SKM-1 treated with dmso at 0.1 percent for 144 hours (cell line): ENCODE measurements at regions not wholly inside any gene's neighbourhood (a gene's known extent, or its start where the extent isn't known, plus 50 kb on each side); places are given as distances from the start of the nearest gene placed in this dataset.
"Not testable (repeated sequence)": the region's sequence is repeated elsewhere in the genome, so short reads cannot be mapped to it uniquely, and the experiment has no call there.

ENCODE experiments used
- DNase-seq: peaks from one replicate; lab custom pipeline; 2025; ENCODE audit not compliant: unreplicated experiment; lab: John Stamatoyannopoulos, UW

DNA sequence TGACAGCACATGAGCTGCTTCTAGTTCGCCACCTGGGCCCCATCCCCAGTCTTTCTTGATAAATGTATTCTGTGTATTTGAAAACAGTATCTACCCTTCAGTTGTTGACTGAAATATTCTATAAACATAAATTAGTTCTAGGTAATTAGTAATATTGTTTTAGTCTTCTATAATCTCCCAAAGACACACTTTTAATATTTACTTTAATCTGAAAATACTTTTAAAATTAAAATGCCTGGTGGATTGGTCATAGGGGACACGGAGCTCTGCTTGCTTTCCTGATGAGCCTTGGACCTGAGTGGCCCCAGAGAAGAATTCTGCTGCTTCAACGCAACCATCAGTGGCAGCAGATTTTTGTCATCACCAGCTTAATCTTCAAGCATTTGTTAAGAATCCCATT, 234.5 kb downstream of the THBS2 start:
- no peak for DNase-seq

DNA sequence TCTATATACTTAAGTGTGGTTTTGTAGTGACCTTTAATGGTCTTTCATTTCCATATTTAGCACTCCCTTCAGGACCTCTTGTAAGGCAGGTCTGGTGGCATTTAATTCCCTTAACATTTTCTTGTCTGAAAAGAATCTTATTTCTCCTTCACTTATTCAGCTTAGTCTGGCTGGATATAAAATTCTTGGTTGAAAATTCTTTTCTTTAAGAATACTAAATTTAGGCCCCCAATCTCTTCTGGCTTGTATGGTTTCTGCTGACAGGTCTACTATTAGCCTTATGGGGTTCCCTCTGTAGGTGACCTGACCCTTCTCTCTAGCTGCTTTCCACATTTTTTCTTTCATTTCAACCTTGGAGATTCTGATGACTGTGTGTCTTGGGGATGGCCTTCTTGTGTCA, 236.9 kb downstream of the THBS2 start:
- no peak for DNase-seq

DNA sequence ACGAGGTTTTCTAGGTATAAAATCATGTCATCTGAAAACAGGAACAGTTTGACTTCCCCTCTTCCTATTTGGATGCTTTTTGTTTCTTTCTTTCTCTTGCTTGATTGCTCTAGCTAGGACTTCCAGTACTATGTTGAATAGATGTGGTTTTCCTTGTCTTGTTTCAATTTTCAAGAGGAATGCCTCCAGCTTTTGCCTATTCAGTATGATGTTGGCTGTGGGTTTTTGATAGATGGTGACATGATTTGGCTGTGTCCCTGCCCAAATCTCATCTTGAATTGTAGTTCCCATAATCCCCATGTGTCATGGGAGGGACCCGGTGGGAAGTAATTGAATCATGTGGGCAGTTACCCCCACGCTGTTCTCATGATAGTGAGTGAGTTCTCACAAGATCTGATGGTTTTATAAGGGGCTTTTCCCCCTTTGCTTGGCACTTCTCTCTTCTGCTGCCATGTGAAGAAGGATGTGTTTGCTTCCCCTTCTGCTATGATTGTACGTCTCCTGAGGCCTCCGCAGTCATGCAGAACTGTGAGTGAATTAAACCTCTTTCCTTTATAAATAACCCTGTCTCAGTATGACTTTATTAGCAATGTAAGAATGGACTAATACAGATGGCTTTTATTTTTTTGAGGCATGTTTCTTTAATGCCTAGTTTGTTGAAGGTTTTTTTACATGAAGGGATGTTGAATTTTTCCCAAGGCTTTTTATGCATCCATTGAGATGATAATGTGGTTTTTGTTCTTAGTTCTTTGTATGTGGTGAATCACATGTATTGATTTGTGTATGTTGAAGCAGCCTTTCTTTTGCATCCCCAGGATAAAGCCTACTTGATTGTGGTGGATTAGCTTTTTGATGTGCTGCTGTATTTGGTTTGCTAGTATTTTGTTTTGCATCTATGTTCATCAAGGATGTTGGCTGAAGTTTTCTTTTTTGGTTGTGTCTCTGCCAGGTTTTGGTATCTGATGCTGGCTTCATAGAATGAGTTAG, 239.1 kb downstream of the THBS2 start:
- DNase-seq = no peak

DNA sequence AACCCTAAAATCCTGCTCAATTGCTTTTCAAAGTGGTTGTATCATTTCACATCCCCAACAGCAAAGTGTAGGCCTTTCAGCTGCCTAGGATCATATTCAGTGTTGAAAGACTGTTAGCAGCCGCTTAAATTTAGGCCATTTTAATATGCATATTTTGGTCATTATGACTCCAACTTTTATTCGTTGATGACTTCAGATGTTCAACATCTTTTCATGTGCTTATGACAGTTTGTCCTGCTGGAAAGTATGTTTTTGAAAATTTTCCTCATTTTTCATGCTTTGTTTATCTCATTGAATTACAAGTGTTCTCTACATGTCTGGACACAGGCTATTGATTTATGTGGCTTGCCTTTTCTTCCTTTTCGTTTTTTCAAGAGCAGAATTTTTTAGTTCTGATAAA, 244.0 kb downstream of the THBS2 start:
- no peak for DNase-seq

DNA sequence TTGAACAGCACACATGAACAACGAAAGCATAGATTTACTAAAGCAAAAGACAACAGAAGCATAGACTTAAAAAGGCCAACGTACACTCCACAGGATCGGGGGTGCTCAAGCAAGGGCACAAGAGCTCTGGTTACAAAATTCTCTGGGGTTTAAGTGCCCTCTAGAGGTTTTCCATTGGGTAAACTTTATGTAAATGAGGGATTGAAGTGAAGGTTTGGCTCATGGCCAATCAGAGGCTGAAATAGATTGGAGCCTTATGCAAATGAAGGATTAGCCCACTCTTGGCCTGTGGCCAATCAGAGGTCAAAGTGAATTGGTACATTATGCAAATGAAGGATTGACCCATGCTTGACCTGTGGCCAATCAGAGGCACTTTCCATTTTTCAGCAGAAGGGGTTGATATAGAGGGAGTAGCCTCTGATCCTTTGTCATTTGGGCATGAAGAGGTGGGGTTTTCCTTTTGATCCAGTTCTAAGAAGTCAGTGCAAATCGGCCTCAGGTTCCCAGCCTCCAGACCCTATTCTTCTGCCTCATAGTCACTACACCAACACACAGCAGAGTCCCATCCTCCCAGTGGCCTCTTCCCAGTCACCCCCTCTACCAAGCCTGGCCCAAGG, 244.9 kb downstream of the THBS2 start:
- DNase-seq = no peak

DNA sequence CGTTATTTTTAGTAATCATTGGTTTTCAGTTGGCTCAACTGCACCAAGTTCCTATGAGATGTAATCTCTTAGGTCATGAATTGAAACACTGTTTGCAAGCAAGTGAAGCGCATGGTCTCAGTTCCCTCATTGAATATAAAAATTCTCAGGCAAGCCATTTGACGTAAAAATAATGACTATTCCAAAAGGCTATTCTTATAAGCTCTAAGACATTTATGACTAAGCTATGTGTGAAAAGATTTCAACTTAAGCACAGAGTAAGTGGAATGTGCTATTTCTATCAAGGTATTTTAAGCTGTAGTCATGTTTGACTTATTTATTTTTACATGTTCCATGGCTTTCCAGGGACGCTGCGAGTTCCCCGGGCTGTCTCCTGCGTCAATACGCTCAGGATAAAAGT, 248.5 kb downstream of the THBS2 start:
- no peak for DNase-seq

DNA sequence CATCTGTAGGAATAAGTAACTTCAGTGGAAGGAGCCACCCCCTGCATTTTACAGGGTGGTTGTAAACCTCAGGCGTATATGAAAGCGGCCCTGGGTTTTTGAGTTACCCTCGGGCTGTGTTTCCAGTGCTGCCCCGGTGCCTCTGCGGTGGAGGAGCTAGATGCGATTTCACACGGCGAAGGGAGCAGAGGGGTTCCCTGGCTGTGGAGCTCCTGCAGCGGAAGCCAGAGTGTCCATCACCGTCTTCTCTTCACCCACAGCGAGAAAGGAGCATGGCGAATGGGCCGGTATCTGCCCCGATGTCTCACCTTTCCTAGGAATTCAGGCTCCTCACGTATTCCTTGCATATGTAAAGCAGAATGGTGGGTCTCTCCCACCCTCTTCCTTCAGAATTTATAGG, 253.6 kb downstream of the THBS2 start:
- no peak for DNase-seq

DNA sequence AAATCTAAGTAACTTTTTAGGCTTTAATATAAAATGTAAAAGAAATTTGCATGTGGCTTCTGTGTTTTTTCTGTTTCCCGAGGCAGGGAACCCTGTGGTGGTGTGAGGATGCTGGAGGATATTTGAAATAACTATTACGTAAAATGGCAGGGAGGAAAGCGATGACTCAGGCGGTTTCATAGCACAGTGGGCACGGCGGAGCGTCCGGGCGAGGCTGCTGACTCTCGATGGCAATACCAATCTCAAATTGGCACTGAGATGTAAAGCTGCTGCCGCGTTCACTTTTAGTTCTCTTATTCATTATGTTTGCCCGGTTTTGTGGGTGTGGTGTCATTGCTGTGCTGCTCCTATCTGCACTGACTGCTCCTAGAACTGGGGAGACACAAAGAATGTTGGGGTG, 254.3 kb downstream of the THBS2 start:
- DNase-seq = no peak

DNA sequence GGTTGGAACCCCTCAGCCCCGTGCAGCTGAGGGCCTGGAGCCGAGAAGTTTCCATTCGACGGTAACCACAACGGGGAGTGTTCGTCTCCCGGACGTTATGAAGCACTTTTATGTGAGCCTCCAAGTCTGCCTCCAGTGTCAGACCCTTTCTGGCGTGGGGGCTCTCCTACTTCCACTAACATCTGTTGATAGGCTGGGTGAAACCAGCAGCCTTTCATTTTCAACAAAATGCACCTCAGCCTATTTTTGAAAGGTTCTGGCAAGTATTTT, 257.4 kb downstream of the THBS2 start:
- no peak for DNase-seq

DNA sequence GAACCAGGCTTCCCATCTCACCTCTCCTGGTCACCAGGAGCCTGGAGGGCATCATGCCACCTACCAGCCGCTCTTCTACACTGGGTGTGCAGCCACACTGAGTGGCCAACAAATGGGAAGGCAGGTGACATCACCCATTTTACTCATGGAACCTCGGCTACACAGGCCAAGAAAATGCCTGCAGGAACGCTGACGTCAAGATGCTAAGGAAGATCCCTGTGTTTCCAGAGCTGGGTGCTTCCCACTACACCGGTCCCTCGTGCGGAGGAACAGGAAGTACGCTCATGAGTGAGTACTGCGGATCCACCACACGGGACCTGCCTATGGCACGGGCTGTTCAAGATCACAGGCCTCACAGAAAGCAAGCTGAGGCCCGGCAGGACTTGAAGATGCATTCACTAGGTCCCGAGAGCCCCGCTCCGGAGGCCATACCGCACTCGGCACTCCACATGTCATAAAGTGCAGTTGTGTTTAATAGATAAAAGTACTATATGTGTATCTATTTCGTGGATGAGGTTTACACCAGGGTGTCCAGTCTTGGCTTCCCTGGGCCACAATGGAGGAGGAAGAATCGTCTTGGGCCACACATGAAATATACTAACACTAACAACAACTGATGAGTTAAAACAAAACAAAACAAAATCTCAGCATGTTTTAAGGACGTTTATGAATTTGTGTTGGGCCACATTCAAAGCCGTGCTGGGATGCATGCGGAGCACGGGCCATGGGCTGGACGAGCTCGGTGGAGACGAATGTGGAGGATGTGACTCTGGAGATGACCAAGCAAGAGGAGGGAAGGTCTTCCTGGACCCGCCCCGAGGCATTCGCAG, 257.9 kb downstream of the THBS2 start:
- DNase-seq = no peak

DNA sequence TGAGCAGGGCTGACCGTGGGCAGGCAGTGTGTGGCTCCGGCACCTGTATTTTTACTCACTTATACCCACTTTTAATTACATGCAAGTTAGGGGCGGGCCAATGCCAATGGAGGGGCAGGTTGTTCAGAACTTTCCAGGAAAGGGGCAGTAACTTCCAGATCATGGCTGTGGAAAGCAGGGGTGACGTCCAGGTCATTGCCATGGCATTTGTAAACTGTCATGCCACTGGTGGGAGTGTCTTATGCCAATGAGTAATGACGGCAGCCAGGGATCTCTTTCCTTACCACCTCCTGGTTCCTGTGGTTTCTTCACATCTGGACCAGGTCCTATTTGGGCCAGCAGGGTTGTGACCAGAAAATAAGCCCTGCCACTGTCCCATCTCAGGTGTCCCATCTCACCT, 258.7 kb downstream of the THBS2 start:
- DNase-seq = no peak

DNA sequence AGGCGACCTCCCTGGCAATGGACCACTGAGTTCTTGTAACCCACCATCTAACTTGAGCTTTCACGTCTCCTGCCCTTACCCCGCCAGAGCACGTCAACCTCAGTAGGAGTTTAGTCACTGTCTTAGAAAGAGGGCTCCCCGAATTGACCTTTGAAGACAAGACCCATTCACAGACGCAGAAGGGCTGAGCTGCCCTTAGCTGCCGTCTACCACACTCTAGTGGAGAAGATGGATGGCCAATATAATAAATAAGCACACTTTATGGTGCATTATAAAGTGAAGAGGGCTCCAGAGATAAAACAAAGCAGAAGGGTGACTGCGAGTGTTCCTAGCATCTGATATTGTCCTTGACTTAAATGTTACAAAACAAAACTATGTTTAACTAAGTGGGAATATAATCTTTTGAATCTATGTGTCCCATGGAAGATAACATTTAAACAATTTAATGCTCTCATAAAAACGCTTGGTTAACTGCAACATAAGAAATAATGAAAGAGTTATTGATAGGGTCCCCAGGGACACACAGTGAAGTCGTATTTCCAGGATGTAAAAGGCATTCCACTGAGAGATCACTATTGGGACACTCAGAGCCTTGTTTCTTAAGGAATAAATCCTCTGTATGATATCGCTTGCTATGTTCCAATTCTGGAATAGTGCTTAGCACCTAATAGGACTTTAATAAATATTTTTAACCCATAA, 261.1 kb downstream of the THBS2 start:
- no peak for DNase-seq

DNA sequence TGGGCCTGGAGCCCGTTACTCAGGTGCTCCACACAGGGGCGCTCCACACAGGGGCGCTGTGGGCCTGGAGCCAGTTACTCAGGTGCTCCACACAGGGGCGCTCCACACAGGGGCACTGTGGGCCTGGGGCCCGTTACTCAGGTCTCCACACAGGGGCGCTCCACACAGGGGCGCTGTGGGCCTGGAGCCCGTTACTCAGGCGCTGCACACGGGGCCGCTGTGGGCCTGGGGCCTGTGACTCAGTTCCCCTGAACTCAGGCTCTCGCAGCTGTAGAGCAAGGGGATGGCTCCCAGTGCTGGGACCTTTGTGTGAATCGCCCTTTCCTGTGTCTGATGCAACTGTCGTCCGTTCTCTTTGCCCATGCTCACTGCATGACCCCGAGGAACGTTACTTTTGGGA, 262.0 kb downstream of the THBS2 start:
- DNase-seq = not testable (repeated sequence)

DNA sequence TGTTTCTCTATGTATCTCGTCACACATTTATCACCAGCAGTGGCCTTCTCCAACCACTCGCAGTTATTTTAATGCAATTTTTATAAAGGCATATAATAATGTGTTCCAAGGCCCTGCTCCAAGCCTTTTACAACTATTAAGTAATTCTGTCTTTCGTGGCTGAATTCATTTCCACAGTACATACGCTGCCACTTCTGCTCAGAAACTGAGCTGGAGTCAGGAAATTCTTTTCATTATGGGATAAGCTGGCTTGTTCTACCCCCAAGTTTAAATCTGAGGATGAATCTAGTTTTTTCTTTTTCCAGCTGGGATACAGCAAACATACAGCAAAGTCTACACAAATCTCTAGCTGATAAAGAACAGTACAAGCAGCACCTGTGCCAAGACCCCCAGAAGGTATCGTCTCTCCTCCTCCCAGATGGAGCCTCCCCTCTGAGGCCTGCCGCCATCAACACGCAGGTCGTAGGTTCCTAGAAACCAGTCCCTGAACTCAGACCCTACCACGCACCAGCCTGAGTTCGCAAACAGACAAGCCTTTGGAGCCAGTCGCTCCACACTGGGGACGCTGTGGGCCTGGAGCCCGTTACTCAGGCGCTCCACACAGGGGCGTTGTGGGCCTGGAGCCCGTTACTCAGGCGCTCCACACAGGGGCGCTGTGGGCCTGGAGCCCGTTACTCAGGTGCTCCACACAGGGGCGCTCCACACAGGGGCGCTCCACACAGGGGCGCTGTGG, 263.5 kb downstream of the THBS2 start:
- DNase-seq = no peak

DNA sequence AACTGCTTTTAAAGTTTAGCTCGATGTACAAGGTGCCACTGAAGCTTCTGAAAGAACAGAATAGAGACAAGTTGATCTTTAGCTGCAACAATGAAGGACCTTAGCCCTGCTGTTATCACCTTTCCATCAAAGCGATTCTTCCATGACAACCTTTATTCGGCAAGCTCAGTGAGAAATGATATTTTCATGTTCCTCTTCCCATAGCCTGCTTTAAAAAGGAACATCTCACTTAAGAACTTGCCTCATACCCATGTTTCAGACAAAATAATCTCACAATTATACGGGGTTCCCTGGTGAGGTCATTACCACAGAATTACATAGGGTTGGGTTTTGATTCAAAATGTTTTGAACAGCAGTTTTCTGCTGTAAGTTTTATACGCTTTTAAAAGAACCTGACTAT, 264.2 kb downstream of the THBS2 start:
- DNase-seq = no peak

DNA sequence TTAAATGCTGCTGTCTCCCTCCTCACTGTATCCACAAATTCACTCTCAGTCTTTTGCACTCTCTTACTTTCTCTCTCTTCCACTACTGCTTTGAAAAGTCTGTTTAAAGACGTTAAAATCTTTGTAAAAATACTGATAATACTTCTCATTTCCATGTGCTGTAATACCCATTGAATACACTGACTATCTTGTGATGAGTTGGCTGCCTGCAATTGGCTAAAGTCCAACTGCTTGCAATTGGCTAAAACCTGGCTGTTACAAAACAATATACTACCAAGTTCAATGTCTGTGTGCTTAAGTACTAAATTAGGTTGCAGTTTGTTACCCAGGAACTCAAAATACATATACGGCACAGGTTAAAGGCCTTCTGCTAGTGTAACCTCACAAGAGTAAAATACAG, 264.8 kb downstream of the THBS2 start:
- DNase-seq = no peak

DNA sequence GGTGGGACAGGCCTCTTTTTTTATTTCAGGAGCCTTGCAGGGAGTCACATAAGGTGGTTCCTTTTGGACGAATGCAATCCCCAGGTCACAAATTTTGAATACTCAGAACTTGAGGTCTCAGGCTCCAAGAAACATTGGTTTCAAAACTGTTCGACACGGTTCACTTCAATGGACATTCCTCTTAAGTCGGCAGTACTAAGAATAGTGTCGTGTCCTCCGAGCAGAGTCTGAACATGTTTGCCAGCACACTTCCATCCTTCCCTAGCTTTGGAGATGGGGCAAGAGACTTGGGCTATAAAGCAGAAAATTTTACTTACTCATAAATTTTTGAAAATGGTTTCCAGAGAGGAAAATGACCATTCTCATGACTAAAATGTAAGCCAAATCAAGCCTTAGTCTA, 265.4 kb downstream of the THBS2 start:
- no peak for DNase-seq

DNA sequence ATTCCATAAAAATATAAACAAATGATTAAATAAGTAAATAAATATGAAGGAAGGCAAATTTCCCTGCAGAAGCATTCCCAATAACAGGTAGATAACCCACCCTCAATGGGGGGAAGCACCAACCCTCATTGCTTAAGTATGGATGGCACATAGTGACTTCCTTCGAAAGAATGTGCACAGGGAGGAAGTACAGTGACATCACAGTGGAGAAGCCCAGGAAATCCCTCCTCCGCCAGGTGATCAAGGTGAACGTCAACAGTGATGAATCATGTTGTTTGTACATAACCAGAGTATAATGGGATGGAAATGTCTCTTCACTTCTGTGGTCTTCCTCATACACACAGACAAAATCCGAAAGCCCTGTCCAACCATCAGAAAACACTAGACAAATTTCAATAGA, 267.9 kb downstream of the THBS2 start:
- no peak for DNase-seq

DNA sequence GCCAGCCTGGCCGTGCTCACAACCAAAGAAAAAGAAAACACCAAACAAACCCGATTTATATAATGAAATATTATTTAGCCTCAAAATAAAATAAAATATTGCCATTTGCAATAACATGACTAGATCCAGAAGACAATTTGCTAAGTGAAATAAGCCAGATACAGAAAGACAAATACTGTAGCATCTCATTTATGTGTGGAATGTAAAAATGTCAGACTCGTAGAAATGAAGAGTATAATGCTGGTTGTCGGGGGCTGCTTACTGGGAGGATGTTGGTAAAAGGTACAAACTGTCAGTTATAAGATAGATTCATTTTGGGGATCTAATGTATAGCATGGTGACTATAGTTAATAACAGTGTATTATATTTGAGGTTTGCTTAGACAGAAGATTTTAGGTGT, 269.7 kb downstream of the THBS2 start:
- DNase-seq = no peak

DNA sequence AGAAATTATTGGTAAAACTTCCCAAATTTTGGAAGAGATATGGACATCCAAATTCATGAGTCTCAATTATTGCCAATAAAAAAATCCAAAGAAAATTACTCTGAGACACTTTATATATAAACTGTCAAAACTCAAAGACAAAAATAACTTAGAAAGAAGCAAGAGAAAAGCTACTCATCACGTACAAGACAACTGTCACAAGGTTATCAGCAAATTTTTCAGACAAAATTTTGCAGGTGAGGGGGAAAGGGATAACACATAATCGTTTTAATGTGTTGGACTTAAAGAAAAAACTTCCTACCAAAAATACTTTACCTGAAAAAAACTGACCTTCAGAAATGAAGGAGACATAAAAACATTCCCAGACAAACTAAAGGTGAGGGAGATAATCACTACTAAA, 272.5 kb downstream of the THBS2 start:
- DNase-seq = no peak

DNA sequence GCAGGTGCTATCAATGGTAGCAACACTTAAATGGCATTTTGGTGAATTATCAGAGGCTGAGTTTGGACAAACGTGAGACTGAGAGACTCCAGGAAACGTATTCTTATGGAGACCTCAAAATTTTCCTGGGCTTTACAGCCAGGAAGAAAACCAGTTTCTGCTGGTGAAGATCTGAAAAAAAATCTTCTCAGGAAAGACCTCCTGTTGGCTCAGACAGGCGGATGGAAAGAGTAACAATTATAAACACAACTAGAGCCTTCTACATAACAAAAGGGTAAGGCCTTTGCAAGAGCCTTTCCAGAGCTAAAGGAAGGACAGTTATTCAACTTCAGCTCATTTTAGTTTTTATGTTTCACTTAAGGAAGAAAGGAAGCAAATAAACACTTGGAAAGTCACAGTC, 274.4 kb downstream of the THBS2 start:
- DNase-seq = no peak
